GM21447 (cell line): ENCODE measurements at regions not wholly inside any gene's neighbourhood (a gene's known extent, or its start where the extent isn't known, plus 50 kb on each side); places are given as distances from the start of the nearest gene placed in this dataset.
"Not testable (repeated sequence)": the region's sequence is repeated elsewhere in the genome, so short reads cannot be mapped to it uniquely, and the experiment has no call there.

Experiments used
- ATAC-seq: cut with Tn5 transposase; IDR thresholded peaks from one replicate; pipeline ENCODE4 v1.9.1; 2021; ENCODE audit not compliant: unreplicated experiment

DNA sequence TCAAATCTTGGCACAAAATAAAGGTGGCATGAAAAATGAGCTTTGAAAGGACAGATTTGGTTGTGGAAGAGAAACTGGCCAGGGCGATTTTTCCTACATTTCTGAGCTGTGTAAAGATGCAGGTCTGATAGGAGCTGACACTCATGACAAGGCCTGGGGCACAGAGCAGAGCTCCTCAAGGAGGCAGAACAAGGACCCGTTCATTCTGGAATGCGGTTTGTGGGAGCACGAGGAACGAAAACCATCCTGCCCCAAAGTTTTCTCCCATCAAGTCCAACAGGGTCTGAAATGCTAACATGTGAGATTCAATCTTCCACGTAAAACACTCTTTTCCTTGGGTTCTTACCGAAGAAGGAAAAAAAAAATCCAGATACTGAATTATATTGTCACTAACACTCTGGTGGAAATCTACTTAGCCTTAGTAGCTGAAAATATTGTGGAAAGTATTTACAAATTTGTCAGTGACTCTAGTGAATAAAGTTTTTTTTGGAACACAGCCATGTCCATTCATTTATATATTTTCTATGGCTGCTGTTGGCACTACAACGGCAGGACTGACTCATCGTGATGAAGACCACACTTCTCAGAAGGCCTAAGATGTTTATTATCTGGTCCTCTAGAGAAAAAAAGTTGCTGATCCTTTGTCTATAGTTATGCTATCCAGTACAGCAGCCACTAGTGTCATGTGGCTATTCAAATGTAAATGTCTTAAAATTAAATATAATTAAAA, 215.7 kb downstream of the BAMBI start:
- ATAC-seq, result no peak

DNA sequence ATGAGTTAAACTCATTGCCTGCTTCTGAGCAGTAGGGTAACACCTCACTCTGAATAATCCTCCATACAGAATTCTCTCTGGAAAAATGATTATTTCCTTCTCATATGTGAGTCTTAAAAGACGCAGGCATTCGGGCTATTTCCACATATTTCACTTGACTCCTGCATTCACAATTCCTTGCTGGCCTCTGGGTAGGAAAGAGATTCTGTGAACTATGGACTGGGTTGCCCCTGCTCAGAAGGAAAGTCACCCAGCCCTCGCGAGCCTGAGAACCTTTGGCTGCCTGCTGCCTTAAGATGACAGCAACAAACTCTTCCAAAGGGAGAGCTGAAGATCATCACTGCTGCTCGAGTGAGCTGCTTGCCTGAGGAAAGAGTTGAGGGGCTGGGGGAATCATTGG, 216.8 kb downstream of the BAMBI start:
- no peak for ATAC-seq

DNA sequence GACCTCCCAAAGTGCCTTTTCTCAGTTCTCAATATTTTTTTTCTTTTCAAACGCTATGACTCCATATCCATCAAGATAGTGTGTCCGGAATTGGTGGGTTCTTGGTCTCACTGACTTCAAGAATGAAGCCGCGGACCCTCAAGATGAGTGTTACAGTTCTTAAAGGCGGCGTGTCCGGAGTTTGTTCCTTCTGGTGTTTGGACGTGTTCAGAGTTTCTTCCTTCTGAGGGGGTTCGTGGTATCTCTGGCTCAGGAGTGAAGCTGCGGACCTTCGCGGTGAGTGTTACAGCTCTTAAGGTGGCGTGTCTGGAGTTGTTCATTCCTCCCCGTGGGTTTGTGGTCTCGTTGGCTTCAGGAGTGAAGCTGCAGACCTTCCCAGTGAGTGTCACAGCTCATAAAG, 218.3 kb downstream of the BAMBI start:
- ATAC-seq, result not testable (repeated sequence)

DNA sequence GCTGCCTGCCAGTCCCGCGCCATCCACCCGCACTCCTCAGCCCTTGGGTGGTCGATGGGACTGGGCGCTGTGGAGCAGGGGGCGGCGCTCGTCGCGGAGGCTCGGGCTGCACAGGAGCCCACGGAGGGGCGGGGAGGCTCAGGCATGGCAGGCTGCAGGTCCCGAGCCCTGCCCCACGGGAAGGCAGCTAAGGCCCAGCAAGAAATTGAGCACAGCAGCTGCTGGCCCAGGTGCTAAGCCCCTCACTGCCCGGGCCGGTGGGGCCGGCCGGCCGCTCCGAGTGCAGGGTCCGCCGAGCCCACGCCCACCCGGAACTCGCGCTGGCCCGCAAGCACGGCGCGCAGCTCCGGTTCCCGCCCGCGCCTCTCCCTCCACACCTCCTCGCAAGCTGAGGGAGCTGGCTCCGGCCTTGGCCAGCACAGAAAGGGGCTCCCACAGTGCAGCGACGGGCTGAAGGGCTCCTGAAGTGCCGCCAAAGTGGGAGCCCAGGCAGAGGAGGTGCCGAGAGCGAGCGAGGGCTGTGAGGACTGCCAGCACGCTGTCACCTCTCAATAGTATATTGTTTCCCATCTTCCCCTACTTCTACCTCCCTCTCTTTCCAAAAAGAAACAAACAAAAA, 219.6 kb downstream of the BAMBI start:
- not testable (repeated sequence) for ATAC-seq

DNA sequence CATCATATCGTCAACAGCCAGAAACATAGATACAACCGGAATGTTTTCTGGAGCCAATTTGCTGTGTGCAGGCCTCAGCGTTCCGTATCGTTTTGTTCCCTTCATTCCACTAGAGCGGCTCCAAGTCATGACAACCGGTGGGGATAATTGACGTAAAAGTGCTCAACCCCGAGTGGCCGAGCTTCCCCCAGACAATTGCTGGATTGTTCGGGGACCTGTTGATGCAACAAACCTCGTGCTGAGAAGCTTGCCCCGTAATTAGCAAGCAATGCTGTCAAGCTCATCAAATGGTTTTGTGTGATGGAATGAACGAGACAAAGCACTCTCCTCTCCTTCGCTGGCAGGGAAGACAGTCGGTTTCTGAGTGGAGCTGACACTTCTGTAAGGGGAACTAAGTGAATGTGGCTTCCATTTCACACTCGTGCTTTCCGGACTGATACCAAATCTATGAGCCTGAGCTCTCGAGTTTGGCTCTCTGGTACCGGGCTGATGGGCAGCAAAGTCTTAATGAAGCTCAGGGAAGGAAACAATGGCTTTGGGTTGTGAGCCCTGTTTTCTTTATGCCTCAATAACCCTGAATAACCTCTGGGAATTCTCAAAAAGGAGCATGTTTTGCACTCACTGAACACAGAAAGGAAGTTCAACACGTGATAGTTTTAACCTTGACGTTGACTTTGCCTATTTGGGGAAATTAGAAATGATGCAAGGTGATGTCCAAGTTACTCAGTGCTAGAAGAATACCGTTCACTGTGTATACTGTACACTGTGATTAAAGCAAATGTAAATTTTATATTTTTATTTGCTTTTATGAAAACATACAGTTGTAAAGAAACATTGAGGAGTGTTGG, 220.5 kb downstream of the BAMBI start:
- no peak for ATAC-seq

DNA sequence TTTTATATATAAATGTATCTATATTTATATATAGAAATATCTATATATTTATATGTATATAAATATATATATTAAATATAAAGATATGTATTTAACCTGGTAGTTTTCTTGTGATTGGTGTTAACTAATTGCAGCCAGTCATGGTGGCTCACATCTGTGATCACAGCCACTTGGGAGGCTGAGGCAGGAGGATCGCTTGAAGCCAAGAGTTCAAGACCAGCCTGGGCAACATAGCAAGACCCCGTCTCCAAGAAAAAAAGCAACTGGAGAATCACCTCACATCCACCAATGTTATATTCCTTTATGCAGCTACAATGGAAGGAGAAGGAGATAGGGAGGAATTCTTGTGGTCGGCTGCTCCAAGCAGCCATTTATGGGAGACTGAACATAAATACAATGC, 224.9 kb downstream of the BAMBI start:
- no peak for ATAC-seq

DNA sequence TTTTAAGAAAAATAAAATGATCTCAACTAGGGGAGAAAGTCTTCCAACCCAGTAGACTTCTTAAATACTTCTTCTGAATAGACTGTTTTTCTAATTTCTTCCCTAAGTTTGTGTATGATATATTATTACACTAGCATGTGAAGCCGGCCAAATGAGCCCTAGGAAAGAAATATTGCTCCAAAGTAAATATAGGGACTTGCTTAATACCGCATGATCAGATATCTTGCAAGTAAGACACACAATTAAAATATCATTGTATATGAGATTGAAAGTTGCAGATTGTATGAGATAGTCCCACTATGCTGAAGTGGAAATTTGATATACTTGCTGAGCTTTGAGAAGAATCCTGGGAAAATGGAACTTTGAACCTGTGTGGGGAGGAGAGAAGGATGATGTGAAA, 225.7 kb downstream of the BAMBI start:
- ATAC-seq, result no peak

DNA sequence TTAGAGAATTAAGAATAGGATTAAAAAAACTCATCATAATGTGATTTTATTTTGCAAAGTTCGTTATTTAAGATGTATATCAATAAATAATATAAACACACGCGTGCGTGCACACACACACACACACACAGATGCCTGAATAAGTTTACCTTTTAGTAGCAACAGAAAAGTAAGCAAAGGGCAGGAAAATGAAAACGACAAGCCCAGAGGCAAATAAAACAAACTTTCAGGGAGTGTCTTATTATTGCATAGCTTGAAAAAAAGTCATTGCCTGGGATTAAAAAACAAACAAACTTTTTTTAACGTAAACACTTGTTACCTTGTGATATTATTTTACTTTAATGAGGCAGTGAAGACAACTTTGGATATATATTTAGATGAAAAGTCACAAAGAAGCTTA, 226.4 kb downstream of the BAMBI start:
- ATAC-seq, result no peak

DNA sequence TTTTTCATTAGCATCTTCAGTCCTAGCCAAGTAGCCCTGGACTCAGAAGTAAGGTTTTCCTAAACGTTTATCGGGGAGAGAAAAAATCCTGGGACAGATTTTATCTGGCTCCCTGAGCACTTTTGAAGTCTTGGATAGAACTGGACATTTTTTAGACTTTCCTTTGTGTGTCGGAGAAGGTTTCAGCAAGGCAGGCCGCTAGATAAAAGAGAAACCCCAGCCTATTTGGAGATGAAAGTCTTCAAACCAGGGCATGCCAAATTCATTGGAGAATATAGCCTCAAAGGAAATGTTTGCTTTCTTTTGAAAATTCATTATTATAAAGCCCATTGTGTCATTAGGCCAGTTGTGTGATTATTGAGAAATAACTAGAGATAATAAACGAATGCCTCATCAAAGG, 228.1 kb downstream of the BAMBI start:
- ATAC-seq, result no peak

DNA sequence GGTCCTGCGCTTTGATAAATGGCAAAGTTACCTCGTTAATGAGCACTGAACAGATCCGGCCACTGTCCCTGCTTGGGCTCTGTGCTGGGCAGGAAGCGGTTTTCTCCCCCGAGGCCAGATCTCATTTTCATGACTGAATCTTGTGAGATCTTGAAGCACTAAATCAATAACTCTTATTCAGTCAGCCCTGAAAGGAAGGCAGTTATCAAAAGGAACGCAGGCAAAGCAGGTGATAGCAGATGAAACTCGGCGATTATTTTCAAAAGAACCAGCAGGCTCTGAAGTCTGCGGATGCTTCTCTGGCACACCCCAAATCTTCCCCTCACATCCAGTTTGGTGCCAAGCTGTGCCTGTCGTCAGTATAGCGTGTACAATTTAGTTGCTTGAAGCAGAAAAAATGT, 228.7 kb downstream of the BAMBI start:
- ATAC-seq, result no peak

DNA sequence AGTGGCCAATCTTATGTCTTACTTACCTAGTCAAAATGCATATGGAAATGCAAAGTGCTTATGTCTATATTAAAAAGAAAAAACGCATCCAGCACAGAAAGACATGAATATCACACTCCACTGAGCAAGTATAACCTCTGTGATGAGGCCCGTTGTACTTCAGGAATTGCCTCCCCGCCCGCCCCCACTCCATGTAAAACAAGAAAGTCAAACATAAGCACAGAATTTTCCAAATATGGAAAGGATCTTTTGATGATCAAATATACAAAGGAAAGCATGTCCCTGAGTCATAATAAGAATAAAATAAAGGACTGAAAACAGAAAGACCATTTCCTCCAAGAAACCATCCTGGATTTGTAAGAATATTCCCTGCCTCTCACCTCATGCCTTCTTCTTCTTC, 229.1 kb downstream of the BAMBI start:
- ATAC-seq, result no peak

DNA sequence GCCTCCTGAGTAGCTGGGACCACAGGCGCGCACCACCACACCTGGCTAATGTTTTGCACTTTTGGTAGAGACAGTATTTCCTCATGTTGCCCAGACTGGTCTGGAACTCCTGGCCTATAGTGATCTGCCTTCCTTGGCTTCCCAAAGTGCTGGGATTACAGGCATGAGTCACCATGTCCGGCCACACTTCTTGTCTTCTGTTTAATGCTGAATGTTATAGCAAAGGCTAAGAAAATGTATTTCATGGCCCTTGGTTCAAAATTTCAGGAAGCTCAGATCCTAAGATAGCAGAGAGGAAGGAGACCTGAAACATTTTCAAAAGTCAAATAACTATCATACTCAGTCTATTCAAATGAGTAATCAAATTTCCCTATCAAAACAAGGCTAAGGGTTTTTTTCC, 229.6 kb downstream of the BAMBI start:
- ATAC-seq, result no peak

DNA sequence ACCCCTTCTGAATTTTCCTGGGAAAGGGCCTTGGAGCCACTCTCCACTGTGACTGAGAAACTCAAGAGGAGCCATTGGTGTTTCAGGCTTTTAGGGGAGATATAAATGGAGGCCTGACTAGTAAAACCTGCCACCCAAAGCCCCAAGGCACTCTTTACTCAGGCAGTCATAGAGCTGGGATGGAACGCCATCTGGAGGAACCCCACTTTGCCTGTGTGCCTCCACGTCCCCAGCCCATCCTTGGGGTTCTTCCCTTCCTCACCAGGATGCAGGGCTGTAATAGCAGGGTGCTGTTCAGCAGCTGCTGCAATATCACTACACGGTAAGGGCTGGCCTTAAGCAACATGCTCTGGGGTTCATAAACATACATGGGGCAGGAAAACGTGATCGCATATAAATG, 232.6 kb downstream of the BAMBI start:
- no peak for ATAC-seq

DNA sequence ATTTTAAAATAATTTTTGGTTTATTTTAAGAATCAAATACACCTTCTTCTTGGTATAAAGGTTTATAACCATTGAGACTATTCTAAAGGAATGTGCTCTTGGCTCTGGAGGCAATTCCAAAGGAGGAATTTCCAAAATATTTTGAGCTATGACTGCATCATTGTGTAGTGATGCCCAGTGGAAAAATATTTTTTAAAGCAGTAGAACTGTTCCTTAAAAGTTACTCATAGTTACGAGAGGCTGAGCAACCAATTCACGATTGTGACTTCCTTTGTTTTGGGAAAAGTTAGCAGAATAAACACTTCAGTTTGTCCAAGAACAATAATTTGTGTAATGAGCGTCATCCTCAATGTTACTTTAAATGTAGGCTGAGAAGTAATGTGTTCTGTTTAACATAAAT, 233.6 kb downstream of the BAMBI start:
- no peak for ATAC-seq

DNA sequence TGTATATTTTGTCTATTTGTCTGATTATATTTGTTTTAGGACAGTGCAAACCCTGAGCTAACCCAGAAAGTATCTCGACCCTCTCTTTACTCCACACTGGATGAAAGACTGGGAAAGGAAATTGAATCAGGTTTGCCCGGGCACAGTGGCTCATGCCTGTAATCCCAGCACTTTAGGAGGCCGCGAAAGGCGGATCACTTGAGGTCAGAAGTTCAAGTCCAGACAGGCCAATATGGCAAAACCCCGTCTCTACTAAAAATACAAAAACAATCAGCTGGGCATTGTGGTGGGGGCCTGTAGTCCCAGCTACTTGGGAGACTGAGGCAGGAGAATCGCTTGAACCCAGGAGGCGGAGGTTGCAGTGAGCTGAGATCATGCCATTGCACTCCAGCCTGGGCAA, 234.2 kb downstream of the BAMBI start:
- ATAC-seq, result not testable (repeated sequence)

DNA sequence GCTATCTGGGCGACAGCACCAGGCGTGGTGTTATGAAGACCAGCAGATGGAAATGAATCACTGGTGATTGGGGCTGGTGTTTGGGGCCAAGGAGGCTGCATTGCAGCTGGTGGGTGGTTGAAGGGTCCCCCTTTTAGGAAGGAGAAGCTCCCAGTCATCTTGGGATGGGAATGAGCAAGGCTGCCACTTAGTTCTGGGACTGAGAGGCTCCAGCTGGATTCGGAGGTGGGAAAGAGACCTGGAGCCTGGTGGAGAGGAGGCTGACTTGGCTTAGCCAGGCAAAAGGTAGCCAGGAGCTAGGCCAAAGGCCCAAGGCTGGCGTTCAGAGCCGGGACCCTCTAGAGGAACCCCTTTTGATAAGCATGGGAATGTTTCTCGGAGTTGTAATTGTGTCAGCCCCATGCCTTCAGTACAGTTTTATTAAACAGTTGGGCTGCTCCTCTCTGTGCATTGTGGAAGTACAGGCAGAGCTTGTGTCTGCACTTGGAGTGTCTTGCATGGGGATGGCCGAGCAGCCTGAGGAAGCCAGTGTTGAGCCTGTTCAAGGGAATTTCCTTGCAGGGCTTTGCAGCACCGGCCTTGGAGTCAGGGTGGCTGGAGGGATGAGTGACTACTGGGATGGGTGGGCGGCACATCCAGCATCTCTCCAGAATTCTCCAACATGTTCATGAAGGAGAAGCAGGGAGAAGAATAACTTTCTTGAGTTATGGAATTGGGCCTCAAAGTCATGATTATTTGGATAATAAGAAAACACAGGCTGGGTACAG, 234.9 kb downstream of the BAMBI start:
- no peak for ATAC-seq

DNA sequence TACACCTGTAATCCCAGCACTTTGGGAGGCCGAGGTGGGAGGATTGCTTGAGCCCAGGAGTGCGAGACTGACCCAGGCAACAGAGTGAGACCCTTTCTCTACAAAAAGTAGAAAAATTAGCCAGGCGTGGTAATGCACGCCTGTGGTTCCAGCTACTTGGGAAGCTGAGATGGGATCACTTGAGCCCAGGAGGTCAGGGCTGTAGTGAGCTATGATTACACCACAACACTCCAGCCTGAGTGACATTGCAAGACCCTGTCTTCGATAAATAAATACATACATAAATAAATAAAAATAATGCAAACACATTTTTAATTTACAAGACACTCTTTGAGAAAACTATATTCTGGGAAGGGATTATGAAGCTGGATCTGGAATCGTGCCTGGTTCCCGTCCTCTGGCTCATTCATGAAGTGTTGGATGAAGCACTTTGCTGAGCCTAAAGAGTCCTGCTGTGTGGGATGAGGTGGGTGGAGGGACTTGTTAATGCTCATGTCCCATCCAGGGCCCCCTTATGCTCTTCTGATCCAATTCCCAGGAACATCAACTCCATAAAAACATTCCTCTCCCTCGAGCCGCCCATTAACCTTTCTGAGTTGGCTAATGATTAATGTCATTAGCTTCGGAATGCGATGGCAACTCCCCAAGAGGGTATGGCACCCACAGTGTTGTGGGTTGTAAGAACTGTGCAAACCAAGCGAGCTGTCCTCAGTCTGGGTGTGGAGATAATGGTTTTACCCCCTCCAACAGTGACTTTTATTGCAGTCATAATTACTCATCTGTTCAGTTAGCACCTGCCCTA, 236.3 kb downstream of the BAMBI start:
- ATAC-seq, result no peak

DNA sequence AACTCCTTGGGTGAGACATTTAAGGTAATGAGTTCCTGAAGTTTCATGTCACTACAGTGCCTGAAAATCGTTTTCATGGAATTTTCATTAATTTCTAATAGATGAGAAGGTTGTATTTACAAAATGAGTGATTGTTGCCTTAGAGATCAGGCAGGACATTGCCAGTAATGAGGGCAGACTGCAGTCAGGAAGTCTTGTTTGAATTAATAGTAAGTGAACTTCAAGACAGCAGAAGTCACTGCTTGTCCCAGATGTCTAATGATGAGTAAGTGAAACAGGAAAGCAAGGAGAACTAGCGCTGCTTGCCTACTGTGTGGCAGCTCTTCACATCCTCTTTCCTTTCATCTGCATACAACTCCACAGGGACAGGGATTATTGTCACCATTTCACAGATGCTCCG, 237.4 kb downstream of the BAMBI start:
- ATAC-seq, result no peak

DNA sequence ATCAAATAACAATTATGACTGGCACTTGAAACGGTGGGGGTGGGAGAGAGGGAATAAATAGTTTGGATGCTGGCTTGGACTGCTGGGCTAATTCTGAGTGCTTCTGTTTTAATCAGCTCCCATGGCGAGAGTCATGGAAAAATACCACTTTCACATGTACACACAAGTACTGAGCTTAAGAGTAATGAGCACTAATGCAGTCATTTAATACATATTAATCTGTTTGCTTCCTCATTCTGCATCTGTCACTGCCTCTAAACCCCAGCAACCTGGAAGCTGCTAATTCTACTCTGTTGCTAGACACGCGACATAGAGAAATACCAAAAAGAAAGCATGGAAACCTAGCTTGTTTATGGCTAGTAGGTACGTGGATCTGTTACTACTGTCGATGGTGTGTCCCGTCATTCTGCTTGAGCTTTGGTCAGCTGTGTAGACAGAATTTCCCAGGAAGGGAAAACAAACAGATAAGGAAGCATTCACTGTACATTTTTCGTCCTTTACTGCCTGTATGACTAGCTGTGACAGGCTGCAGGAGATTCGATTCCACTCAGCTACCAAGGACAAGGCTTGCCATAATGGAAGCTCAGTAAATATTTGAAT, 238.8 kb downstream of the BAMBI start:
- no peak for ATAC-seq

DNA sequence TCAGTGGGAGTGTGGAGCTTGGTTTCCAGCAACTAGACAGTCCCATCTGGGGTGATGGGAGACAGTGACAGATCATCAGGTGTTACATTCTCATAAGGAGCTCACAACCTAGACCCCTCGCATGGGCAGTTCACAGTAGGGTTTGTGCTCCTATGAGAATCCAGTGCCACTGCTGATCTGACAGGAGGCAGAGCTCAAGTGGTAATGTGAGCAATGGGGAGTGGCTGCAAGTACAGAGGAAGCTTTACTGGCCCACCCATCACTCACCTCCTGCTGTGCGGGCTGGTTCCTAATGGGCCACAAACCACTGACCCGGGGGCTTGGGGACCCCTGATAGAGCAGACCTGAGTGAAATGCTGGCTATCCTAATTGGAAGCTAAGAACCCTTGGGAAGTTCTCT, 242.8 kb downstream of the BAMBI start:
- ATAC-seq, result no peak
